ENCODE measurements at regions not wholly inside any gene's neighbourhood (a gene's known extent, or its start where the extent isn't known, plus 50 kb on each side); places are given as distances from the start of the nearest gene placed in this dataset.

DNA sequence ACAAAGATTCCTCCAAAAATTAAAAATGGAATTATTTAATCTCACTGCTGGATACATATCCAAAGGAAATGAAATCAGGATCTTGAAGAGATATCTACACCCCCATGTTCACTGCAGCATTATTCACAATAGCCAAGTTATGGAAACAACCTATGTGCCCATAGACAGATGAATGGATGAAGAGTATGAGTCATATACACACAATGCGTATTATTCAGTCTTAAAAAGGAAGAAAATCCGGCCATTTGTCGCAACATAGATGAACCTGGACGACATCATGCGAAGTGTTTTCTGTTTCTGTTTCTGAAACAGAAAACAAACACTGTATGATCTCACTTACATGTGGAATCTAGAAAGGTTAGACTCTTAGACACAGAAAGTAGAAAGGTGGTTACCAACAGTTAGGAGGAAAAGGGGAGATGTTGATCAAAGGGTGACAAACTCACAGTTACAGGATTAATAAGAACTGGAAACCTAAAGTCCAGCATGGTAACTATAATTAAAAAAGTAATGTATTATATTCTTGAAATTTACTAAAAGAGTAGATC lies 87.8 kb upstream of the ERBB4 start:
- H3K27me3 ChIP-seq (replicated peaks; ENCODE audit: control insufficient read depth, insufficient read depth, low read length), result no peaks in the 10 kb centered on the region
- Mint-ChIP-seq H3K36me3 (ENCODE audit: insufficient read depth, unreplicated experiment) (no peaks in the 10 kb centered on the region), H3K4me3 (ENCODE audit: unreplicated experiment) (no peak overlapping the region), H3K4me1 (ENCODE audit: low read depth, unreplicated experiment) (no peaks in the 10 kb centered on the region), H3K9me3 (ENCODE audit: unreplicated experiment) (no peaks in the 10 kb centered on the region), H3K27me3 (ENCODE audit: insufficient read depth, unreplicated experiment) (no peaks in the 10 kb centered on the region), H3K27ac (ENCODE audit: unreplicated experiment) (no peak overlapping the region)
- no peaks in the 10 kb centered on the region for H3K9me3 ChIP-seq
- H3K4me3 ChIP-seq (ENCODE audit: low read depth, low read length), result no peak overlapping the region
- ChIA-PET POLR2A (no interaction called here), CTCF (no interaction called here)
- intact Hi-C loops (cut with micrococcal nuclease; ENCODE audit: unreplicated experiment), result no loop called here
- H3K36me3 ChIP-seq (ENCODE audit: control insufficient read depth, insufficient read depth, low read length), result no peaks in the 10 kb centered on the region
- BruUV-seq (replicated peaks), result no TSS peak
- no peak for DNase-seq
- no peak for TF ChIP-seq CTCF (IDR thresholded peaks at IDR 0.05; ENCODE audit: insufficient read depth in 1 of 2, low read depth in 1 of 2, low read length in 1 of 2, severe bottlenecking in 1 of 2, unreplicated experiment in 1 of 2)
- H3K4me1 ChIP-seq, result no peaks in the 10 kb centered on the region

DNA sequence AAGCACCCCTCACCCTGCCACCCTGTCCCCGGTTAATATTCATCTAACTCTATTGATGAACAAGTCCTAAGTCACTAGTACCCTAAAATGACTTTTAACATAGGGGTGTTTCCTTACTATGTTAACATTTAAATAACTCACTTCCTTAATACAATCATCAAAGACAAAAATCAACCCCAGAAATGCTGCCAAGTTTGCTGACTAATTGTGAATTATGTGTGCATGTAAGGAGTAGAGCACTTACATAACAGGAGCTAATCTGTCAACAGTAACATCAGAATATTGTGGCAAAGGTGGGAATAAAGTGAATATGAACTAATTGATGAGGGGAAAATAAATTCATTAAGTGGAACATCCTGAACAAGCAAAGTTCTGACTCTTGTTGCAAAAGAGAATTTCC lies 81.4 kb upstream of the ERBB4 start:
- BruUV-seq (replicated peaks), result no TSS peak
- H3K4me3 ChIP-seq (ENCODE audit: low read depth, low read length), result no peak overlapping the region
- H3K27me3 ChIP-seq (replicated peaks; ENCODE audit: control insufficient read depth, insufficient read depth, low read length), result no peaks in the 10 kb centered on the region
- H3K36me3 ChIP-seq (ENCODE audit: control insufficient read depth, insufficient read depth, low read length), result no peaks in the 10 kb centered on the region
- no peaks in the 10 kb centered on the region for H3K4me1 ChIP-seq
- CTCF ChIA-PET, result no interaction called here
- no peaks in the 10 kb centered on the region for H3K4me1 Mint-ChIP-seq (ENCODE audit: low read depth, unreplicated experiment)
- TF ChIP-seq CTCF (IDR thresholded peaks at IDR 0.05; ENCODE audit: insufficient read depth in 1 of 2, low read depth in 1 of 2, low read length in 1 of 2, severe bottlenecking in 1 of 2, unreplicated experiment in 1 of 2), result no peak
- no peak overlapping the region for H3K27ac Mint-ChIP-seq (ENCODE audit: unreplicated experiment)
- DNase-seq, result no peak
- no peaks in the 10 kb centered on the region for H3K9me3 ChIP-seq
- H3K27me3 Mint-ChIP-seq (ENCODE audit: insufficient read depth, unreplicated experiment), result no peaks in the 10 kb centered on the region
- POLR2A ChIA-PET, result no interaction called here
- H3K36me3 Mint-ChIP-seq (ENCODE audit: insufficient read depth, unreplicated experiment), result no peaks in the 10 kb centered on the region
- intact Hi-C loops (cut with micrococcal nuclease; ENCODE audit: unreplicated experiment), result no loop called here
- H3K4me3 Mint-ChIP-seq (ENCODE audit: unreplicated experiment), result no peak overlapping the region
- no peaks in the 10 kb centered on the region for H3K9me3 Mint-ChIP-seq (ENCODE audit: unreplicated experiment)

DNA sequence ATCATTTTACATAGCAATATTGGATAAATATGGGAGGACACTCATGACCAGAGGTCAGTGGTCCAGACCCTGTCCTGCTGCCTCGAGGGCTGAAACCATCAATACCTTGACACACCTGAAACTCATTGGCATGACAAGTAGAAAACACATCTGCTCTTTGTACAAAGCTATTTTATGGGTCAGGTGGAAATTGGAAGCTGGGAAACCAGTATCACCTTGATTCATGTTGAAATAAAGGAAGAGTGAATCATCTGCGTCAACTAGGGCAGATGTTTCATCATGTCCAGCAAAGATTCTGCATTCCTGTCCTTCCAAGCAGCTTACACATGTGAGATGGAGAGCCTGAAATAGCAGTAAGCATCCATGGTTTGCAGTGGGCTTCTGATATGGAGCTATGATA lies 80.0 kb upstream of the ERBB4 start:
- Mint-ChIP-seq H3K36me3 (ENCODE audit: insufficient read depth, unreplicated experiment) (no peaks in the 10 kb centered on the region), H3K27me3 (ENCODE audit: insufficient read depth, unreplicated experiment) (no peaks in the 10 kb centered on the region), H3K9me3 (ENCODE audit: unreplicated experiment) (no peaks in the 10 kb centered on the region), H3K4me1 (ENCODE audit: low read depth, unreplicated experiment) (no peaks in the 10 kb centered on the region), H3K4me3 (ENCODE audit: unreplicated experiment) (no peak overlapping the region), H3K27ac (ENCODE audit: unreplicated experiment) (no peak overlapping the region)
- H3K36me3 ChIP-seq (ENCODE audit: control insufficient read depth, insufficient read depth, low read length), result no peaks in the 10 kb centered on the region
- POLR2A ChIA-PET, result no interaction called here
- no peak for TF ChIP-seq CTCF (IDR thresholded peaks at IDR 0.05; ENCODE audit: insufficient read depth in 1 of 2, low read depth in 1 of 2, low read length in 1 of 2, severe bottlenecking in 1 of 2, unreplicated experiment in 1 of 2)
- no TSS peak for BruUV-seq (replicated peaks)
- no peak for DNase-seq
- H3K9me3 ChIP-seq, result no peaks in the 10 kb centered on the region
- H3K4me3 ChIP-seq (ENCODE audit: low read depth, low read length), result no peak overlapping the region
- CTCF ChIA-PET, result interaction anchor here (0.6 kb wide), 1 partner anchor 51 kb away, joined by 3 read pairs; no protein-coding TSS in a partner anchor
- intact Hi-C loops (cut with micrococcal nuclease; ENCODE audit: unreplicated experiment), result no loop called here
- no peaks in the 10 kb centered on the region for H3K27me3 ChIP-seq (replicated peaks; ENCODE audit: control insufficient read depth, insufficient read depth, low read length)
- H3K4me1 ChIP-seq, result no peaks in the 10 kb centered on the region

All from Caco-2 (cell line).